VCaP (cell line): ENCODE measurements at regions not wholly inside any gene's neighbourhood (a gene's known extent, or its start where the extent isn't known, plus 50 kb on each side); places are given as distances from the start of the nearest gene placed in this dataset.
"Not testable (repeated sequence)": the region's sequence is repeated elsewhere in the genome, so short reads cannot be mapped to it uniquely, and the experiment has no call there.

Experiments
- H3K27ac ChIP-seq: fragments of 450-650 bp; 2 replicates; pipeline ENCODE4 v1.5.1; 2017
- CTCF ChIP-seq: fragments of 450-650 bp; conservative IDR thresholded peaks from 2 replicates; pipeline ENCODE4 v1.5.1; 2017; ENCODE audit warnings: mild to moderate bottlenecking, moderate library complexity

GRCh38 chr6:55101157-55101556 lies 73.2 kb upstream of the HCRTR2 start:
- TF ChIP-seq CTCF, result no peak
- H3K27ac ChIP-seq, result no peak overlapping the region

DNA sequence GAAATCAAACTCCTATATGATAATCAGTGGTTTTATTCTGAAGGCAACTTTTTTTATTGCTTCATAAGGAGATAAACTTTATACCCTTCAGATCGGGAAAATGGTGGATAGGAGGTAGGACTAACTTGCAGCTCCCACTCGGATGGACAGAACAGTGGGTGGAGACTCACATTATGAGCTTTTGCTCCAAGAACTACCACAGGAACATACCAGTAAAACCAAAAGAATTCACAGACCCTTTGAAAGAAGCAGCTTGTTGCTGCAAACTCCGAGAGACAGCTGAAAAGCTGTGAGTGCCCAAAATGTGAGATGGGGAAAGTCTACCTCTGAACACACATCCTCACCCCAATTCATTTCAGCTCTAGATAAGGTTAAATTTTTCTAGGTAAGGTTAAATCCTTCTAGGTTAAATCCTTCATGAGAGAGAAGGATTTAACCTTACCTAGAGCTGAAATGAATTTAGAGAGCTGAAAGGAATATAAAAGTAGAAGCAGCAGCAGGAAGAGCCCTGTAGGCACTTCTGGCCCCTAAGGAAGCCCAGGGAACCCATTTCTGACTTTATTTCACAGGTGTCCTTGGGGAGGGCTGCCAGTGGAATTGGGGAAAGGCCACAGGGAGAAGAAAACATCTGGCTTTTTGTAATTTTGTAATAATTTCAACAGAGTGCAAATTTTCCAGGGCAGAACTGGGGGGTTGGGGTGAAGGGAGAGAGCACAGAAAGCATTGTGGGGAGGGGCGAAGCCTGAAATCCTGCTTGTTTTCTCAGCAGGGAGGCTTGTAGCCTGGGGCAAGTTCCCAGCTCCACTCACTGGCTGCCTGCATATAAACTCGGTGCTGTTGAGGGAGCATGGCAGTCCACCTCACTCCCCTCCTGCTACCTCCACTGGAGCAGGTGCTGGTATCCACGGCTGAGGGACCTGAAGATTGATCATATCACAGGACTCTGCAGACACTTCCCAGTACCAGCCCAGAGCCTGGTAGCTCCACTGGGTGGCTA lies 65.9 kb upstream of the HCRTR2 start:
- TF ChIP-seq CTCF, result no peak
- H3K27ac ChIP-seq, result no peak overlapping the region

GRCh38 chr6:55117267-55117666 lies 57.0 kb upstream of the HCRTR2 start:
- TF ChIP-seq CTCF, result no peak
- H3K27ac ChIP-seq, result no peak overlapping the region

GRCh38 chr6:55124241-55124640 lies 50.1 kb upstream of the HCRTR2 start:
- not testable (repeated sequence) for H3K27ac ChIP-seq
